Keratinocyte (primary cell): ENCODE measurements at regions not wholly inside any gene's neighbourhood (a gene's known extent, or its start where the extent isn't known, plus 50 kb on each side); places are given as distances from the start of the nearest gene placed in this dataset.

ENCODE experiments used
- DNase-seq: peaks from one replicate; pipeline ENCODE4 v3.0.0-alpha.2; 2011; ENCODE audit warnings: low read depth, missing footprints, low spot score
- FAIRE-seq: peaks from 2 replicates; lab custom pipeline; 2011; peaks lifted over from hg19 to GRCh38; lab: Jason Lieb, UNC
- H2AFZ ChIP-seq: 2 replicates; pipeline ENCODE4 v1.6.0; 2012; ENCODE audit warnings: low read length, control low read depth, inconsistent platforms; ENCODE audit not compliant: control insufficient read depth
- H3K27ac ChIP-seq: 2 replicates; pipeline ENCODE4 v1.5.1; 2011; ENCODE audit warnings: low read length; ENCODE audit not compliant: control insufficient read depth, insufficient read depth
- H3K27me3 ChIP-seq: 3 replicates; pipeline ENCODE4 v1.6.0; 2011; ENCODE audit warnings: low read length; ENCODE audit not compliant: control insufficient read depth, insufficient read depth; ENCODE audit errors: extremely low read depth
- H3K36me3 ChIP-seq, 2 experiments: 2 replicates in 1 of 2; 3 replicates in 1 of 2; pipeline ENCODE4 v1.5.1; 2011; ENCODE audit warnings: low read length in 2 of 2, mild to moderate bottlenecking in 1 of 2; ENCODE audit not compliant: control insufficient read depth in 2 of 2, insufficient read depth in 2 of 2; ENCODE audit errors: extremely low read depth in 1 of 2
- H3K4me1 ChIP-seq: 3 replicates; pipeline ENCODE4 v1.5.1; 2011; ENCODE audit warnings: low read length; ENCODE audit not compliant: control insufficient read depth, insufficient read depth; ENCODE audit errors: extremely low read depth
- H3K4me2 ChIP-seq: 3 replicates; pipeline ENCODE4 v1.6.0; 2011; ENCODE audit warnings: low read depth, low read length; ENCODE audit not compliant: control insufficient read depth, insufficient read depth; ENCODE audit errors: extremely low read depth
- H3K4me3 ChIP-seq, 3 experiments: fragments of 200-600 bp in 1 of 3; sonication (generic) in 1 of 3; 2 replicates in 2 of 3; 3 replicates in 1 of 3; pipeline ENCODE4 v1.5.1; 2011 to 2016; ENCODE audit warnings: low read length in 3 of 3, mild to moderate bottlenecking in 3 of 3, control low read depth in 2 of 3, inconsistent platforms in 1 of 3, low read depth in 1 of 3, mixed read lengths in 1 of 3, mixed run types in 1 of 3, moderate library complexity in 1 of 3; ENCODE audit not compliant: control insufficient read depth in 2 of 3, insufficient read depth in 2 of 3; ENCODE audit errors: extremely low read depth in 1 of 3
- H3K79me2 ChIP-seq: 2 replicates; pipeline ENCODE4 v1.6.0; 2012; ENCODE audit warnings: low read length; ENCODE audit not compliant: control insufficient read depth, insufficient read depth
- H3K9ac ChIP-seq: 3 replicates; pipeline ENCODE4 v1.6.0; 2011; ENCODE audit warnings: low read length; ENCODE audit not compliant: control insufficient read depth, insufficient read depth; ENCODE audit errors: extremely low read depth
- H3K9me1 ChIP-seq: 3 replicates; pipeline ENCODE4 v1.6.0; 2011; ENCODE audit warnings: low read length; ENCODE audit not compliant: control insufficient read depth, insufficient read depth; ENCODE audit errors: extremely low read depth
- H3K9me3 ChIP-seq: 2 replicates; pipeline ENCODE4 v1.5.1; 2012; ENCODE audit warnings: low read depth, low read length; ENCODE audit not compliant: control insufficient read depth
- H4K20me1 ChIP-seq: 3 replicates; pipeline ENCODE4 v1.6.0; 2011; ENCODE audit warnings: low read length; ENCODE audit not compliant: control insufficient read depth, insufficient read depth; ENCODE audit errors: extremely low read depth
- EZH2 ChIP-seq: IDR thresholded peaks from one replicate; pipeline ENCODE4 v1.6.1; 2012; ENCODE audit warnings: inconsistent platforms, mild to moderate bottlenecking, low read length, moderate library complexity
- dilution Hi-C: fragments of 300-500 bp; cut with MboI; formaldehyde crosslinking; loops from one replicate; pipeline ENCODE4 v1.7.0; 2020; ENCODE audit warnings: low sequenced_read_pairs; ENCODE audit not compliant: extremely low pct_ligation_motif_present
- TF ChIP-seq, protein P1 (sequence below), 3 experiments: IDR thresholded peaks in 1 of 3; conservative IDR thresholded peaks in 1 of 3; optimal IDR thresholded peaks in 1 of 3; 2 replicates in 2 of 3; 3 replicates in 1 of 3; pipeline versions ENCODE3 to v1.5.1; 2011; ENCODE audit warnings: low read length in 3 of 3, mild to moderate bottlenecking in 3 of 3, moderate library complexity in 2 of 3, control low read depth in 1 of 3, inconsistent platforms in 1 of 3; ENCODE audit not compliant: insufficient read depth in 2 of 3; ENCODE audit errors: extremely low read depth in 1 of 3

- no peaks in the 10 kb centered on the region for H3K9me1 ChIP-seq
- no peak overlapping the region for H2AFZ ChIP-seq
- H4K20me1 ChIP-seq, result no peaks in the 10 kb centered on the region
- DNase-seq (no peak), FAIRE-seq (no peak)
- H3K79me2 ChIP-seq, result no peaks in the 10 kb centered on the region
- H3K4me1 ChIP-seq, result no peaks in the 10 kb centered on the region
- dilution Hi-C loops, result no loop called here
- H3K27ac ChIP-seq, result no peak overlapping the region
- no peaks in the 10 kb centered on the region for H3K36me3 ChIP-seq
- TF ChIP-seq, protein P1, sequence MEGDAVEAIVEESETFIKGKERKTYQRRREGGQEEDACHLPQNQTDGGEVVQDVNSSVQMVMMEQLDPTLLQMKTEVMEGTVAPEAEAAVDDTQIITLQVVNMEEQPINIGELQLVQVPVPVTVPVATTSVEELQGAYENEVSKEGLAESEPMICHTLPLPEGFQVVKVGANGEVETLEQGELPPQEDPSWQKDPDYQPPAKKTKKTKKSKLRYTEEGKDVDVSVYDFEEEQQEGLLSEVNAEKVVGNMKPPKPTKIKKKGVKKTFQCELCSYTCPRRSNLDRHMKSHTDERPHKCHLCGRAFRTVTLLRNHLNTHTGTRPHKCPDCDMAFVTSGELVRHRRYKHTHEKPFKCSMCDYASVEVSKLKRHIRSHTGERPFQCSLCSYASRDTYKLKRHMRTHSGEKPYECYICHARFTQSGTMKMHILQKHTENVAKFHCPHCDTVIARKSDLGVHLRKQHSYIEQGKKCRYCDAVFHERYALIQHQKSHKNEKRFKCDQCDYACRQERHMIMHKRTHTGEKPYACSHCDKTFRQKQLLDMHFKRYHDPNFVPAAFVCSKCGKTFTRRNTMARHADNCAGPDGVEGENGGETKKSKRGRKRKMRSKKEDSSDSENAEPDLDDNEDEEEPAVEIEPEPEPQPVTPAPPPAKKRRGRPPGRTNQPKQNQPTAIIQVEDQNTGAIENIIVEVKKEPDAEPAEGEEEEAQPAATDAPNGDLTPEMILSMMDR (optimal IDR thresholded peaks at IDR 0.05 in 1 of 3, IDR thresholded peaks at IDR 0.05 in 1 of 3, conservative IDR thresholded peaks at IDR 0.05 in 1 of 3; ENCODE audit: extremely low read depth in 1 of 3, insufficient read depth in 2 of 3, low read length in 3 of 3), result no peak
- no peak for TF ChIP-seq EZH2
- no peak overlapping the region for H3K4me3 ChIP-seq
- no peak overlapping the region for H3K9ac ChIP-seq
- H3K27me3 ChIP-seq, result no peaks in the 10 kb centered on the region
- no peak overlapping the region for H3K4me2 ChIP-seq
- H3K9me3 ChIP-seq, result no peaks in the 10 kb centered on the region
Measured at GRCh38 chr5:124997186-124997893, 250.9 kb upstream of the ZNF608 start.

- FAIRE-seq (no peak), DNase-seq (no peak)
- Histone ChIP-seq H3K9me1 (no peaks in the 10 kb centered on the region), H3K36me3 (no peaks in the 10 kb centered on the region), H3K27ac (no peak overlapping the region), H3K79me2 (no peaks in the 10 kb centered on the region), H3K4me1 (no peaks in the 10 kb centered on the region), H3K4me2 (no peak overlapping the region), H3K4me3 (no peak overlapping the region), H2AFZ (no peak overlapping the region), H3K9me3 (no peaks in the 10 kb centered on the region), H3K9ac (no peak overlapping the region), H4K20me1 (no peaks in the 10 kb centered on the region), H3K27me3 (no peaks in the 10 kb centered on the region)
- TF ChIP-seq, protein P1 (optimal IDR thresholded peaks at IDR 0.05 in 1 of 3, IDR thresholded peaks at IDR 0.05 in 1 of 3, conservative IDR thresholded peaks at IDR 0.05 in 1 of 3; ENCODE audit: extremely low read depth in 1 of 3, insufficient read depth in 2 of 3, low read length in 3 of 3), result no peak
- TF ChIP-seq EZH2, result no peak
- dilution Hi-C loops, result no loop called here
Measured at GRCh38 chr5:124998520-124998919, 252.1 kb upstream of the ZNF608 start.
